Rectal smooth muscle tissue (tissue), 1 donor: ENCODE measurements at regions not wholly inside any gene's neighbourhood (a gene's known extent, or its start where the extent isn't known, plus 50 kb on each side); places are given as distances from the start of the nearest gene placed in this dataset.

Experiments
- H3K27ac ChIP-seq: one replicate; pipeline ENCODE4 v1.7.0; 2013; ENCODE audit warnings: low read depth, low read length, inconsistent platforms
- H3K27me3 ChIP-seq: one replicate; pipeline ENCODE4 v1.7.0; 2013; ENCODE audit warnings: low read length; ENCODE audit not compliant: control insufficient read depth, insufficient read depth
- H3K36me3 ChIP-seq: one replicate; pipeline ENCODE4 v1.7.0; 2013; ENCODE audit warnings: low read length; ENCODE audit not compliant: control insufficient read depth, insufficient read depth
- H3K4me1 ChIP-seq: one replicate; pipeline ENCODE4 v1.7.0; 2013; ENCODE audit warnings: low read length; ENCODE audit not compliant: control insufficient read depth, insufficient read depth
- H3K4me3 ChIP-seq: one replicate; pipeline ENCODE4 v1.7.0; 2013; ENCODE audit warnings: low read length
- H3K9ac ChIP-seq: one replicate; pipeline ENCODE4 v1.7.0; 2013; ENCODE audit warnings: low read length

- Histone ChIP-seq H3K27me3 (no peaks in the 10 kb centered on the region), H3K4me3 (no peak overlapping the region), H3K36me3 (no peaks in the 10 kb centered on the region), H3K9ac (no peak overlapping the region), H3K4me1 (no peaks in the 10 kb centered on the region), H3K27ac (no peak overlapping the region)
Observed at GRCh38 chr4:156672492-156673305, 298.9 kb downstream of the PDGFC start.

- Histone ChIP-seq H3K27me3 (no peaks in the 10 kb centered on the region), H3K27ac (no peak overlapping the region), H3K36me3 (no peaks in the 10 kb centered on the region)
Observed at GRCh38 chr4:156665780-156666366, 305.7 kb downstream of the PDGFC start.

GRCh38 chr4:156663663-156664062 is 307.9 kb downstream of the PDGFC start:
- H3K36me3 ChIP-seq, result no peaks in the 10 kb centered on the region
- H3K4me1 ChIP-seq, result no peaks in the 10 kb centered on the region
- H3K9ac ChIP-seq, result no peak overlapping the region
- H3K27me3 ChIP-seq, result no peaks in the 10 kb centered on the region
- no peak overlapping the region for H3K4me3 ChIP-seq
- H3K27ac ChIP-seq, result no peak overlapping the region

More at GRCh38 chr4:156665780-156666366, 305.7 kb downstream of the PDGFC start:
- H3K9ac ChIP-seq, result no peak overlapping the region
- no peaks in the 10 kb centered on the region for H3K4me1 ChIP-seq
- no peak overlapping the region for H3K4me3 ChIP-seq

- Histone ChIP-seq H3K27me3 (no peaks in the 10 kb centered on the region), H3K36me3 (no peaks in the 10 kb centered on the region), H3K4me1 (no peaks in the 10 kb centered on the region), H3K4me3 (no peak overlapping the region), H3K27ac (no peak overlapping the region), H3K9ac (no peak overlapping the region)
Observed at GRCh38 chr4:156662921-156663320, 308.7 kb downstream of the PDGFC start.

- Histone ChIP-seq H3K4me1 (no peaks in the 10 kb centered on the region), H3K4me3 (no peak overlapping the region), H3K36me3 (no peaks in the 10 kb centered on the region), H3K27ac (no peak overlapping the region), H3K9ac (no peak overlapping the region), H3K27me3 (no peaks in the 10 kb centered on the region)
Observed at GRCh38 chr4:156661555-156661954, 310.0 kb downstream of the PDGFC start.

- no peaks in the 10 kb centered on the region for H3K4me1 ChIP-seq
- H3K27ac ChIP-seq, result no peak overlapping the region
- no peaks in the 10 kb centered on the region for H3K36me3 ChIP-seq
Observed at GRCh38 chr4:156660465-156660864, 311.1 kb downstream of the PDGFC start.

GRCh38 chr4:156659983-156660382 is 311.6 kb downstream of the PDGFC start:
- Histone ChIP-seq H3K4me1 (no peaks in the 10 kb centered on the region), H3K27ac (no peak overlapping the region), H3K36me3 (no peaks in the 10 kb centered on the region), H3K4me3 (no peak overlapping the region), H3K9ac (no peak overlapping the region), H3K27me3 (no peaks in the 10 kb centered on the region)

More at GRCh38 chr4:156660465-156660864, 311.1 kb downstream of the PDGFC start:
- Histone ChIP-seq H3K27me3 (no peaks in the 10 kb centered on the region), H3K4me3 (no peak overlapping the region), H3K9ac (no peak overlapping the region)

- no peak overlapping the region for H3K27ac ChIP-seq
- no peaks in the 10 kb centered on the region for H3K4me1 ChIP-seq
- H3K9ac ChIP-seq, result no peak overlapping the region
- no peaks in the 10 kb centered on the region for H3K36me3 ChIP-seq
- H3K27me3 ChIP-seq, result no peaks in the 10 kb centered on the region
- no peak overlapping the region for H3K4me3 ChIP-seq
Observed at GRCh38 chr4:156659570-156659969, 312.0 kb downstream of the PDGFC start.

- no peak overlapping the region for H3K4me3 ChIP-seq
- no peak overlapping the region for H3K9ac ChIP-seq
- no peaks in the 10 kb centered on the region for H3K27me3 ChIP-seq
- no peaks in the 10 kb centered on the region for H3K36me3 ChIP-seq
- H3K4me1 ChIP-seq, result no peaks in the 10 kb centered on the region
- no peak overlapping the region for H3K27ac ChIP-seq
Observed at GRCh38 chr4:156656896-156657295, 314.7 kb downstream of the PDGFC start.

- Histone ChIP-seq H3K27ac (no peak overlapping the region), H3K9ac (no peak overlapping the region), H3K4me1 (no peaks in the 10 kb centered on the region), H3K27me3 (no peaks in the 10 kb centered on the region), H3K36me3 (no peaks in the 10 kb centered on the region), H3K4me3 (no peak overlapping the region)
Observed at GRCh38 chr4:156654410-156654809, 317.2 kb downstream of the PDGFC start.

GRCh38 chr4:156643826-156644225 is 327.8 kb downstream of the PDGFC start:
- Histone ChIP-seq H3K27me3 (no peaks in the 10 kb centered on the region), H3K4me3 (no peak overlapping the region), H3K4me1 (no peaks in the 10 kb centered on the region), H3K9ac (no peak overlapping the region), H3K36me3 (no peaks in the 10 kb centered on the region), H3K27ac (no peak overlapping the region)

- Histone ChIP-seq H3K9ac (no peak overlapping the region), H3K4me3 (no peak overlapping the region), H3K27me3 (no peaks in the 10 kb centered on the region), H3K4me1 (peaks cover 2% of the 10 kb centered on the region), H3K36me3 (no peaks in the 10 kb centered on the region), H3K27ac (no peak overlapping the region)
Observed at GRCh38 chr4:156642161-156642560, 329.4 kb downstream of the PDGFC start.
